DND-41 (cell line): ENCODE measurements at regions not wholly inside any gene's neighbourhood (a gene's known extent, or its start where the extent isn't known, plus 50 kb on each side); places are given as distances from the start of the nearest gene placed in this dataset.

Source experiments
- ATAC-seq: fragments of 200-7000 bp; cut with Tn5 transposase; 3 replicates; pipeline ENCODE4 v1.9.1; 2021; ENCODE audit warnings: low read depth; ENCODE audit not compliant: insufficient read depth
- DNase-seq: peaks from one replicate; pipeline ENCODE4 v3.0.0-alpha.2; 2020
- H2AFZ ChIP-seq: 2 replicates; pipeline ENCODE4 v1.6.0; 2012; ENCODE audit warnings: low read depth, low read length
- H3K27ac ChIP-seq: 2 replicates; pipeline ENCODE4 v1.5.1; 2012; ENCODE audit warnings: low read length, inconsistent platforms
- H3K27me3 ChIP-seq: fragments of 200-600 bp; sonication (generic); 2 replicates; pipeline ENCODE4 v1.6.0; 2012; ENCODE audit warnings: low read length, mild to moderate bottlenecking, inconsistent platforms; ENCODE audit not compliant: insufficient read depth, poor library complexity
- H3K36me3 ChIP-seq: 2 replicates; pipeline ENCODE4 v1.5.1; 2012; ENCODE audit warnings: low read length, inconsistent platforms; ENCODE audit not compliant: insufficient read depth
- H3K4me1 ChIP-seq: 2 replicates; pipeline ENCODE4 v1.5.1; 2012; ENCODE audit warnings: mild to moderate bottlenecking, low read length; ENCODE audit not compliant: insufficient read depth
- H3K4me2 ChIP-seq: 2 replicates; pipeline ENCODE4 v1.6.0; 2012; ENCODE audit warnings: mild to moderate bottlenecking, moderate library complexity, low read length, inconsistent platforms; ENCODE audit not compliant: insufficient read depth
- H3K4me3 ChIP-seq, 2 experiments: fragments of 200-600 bp in 1 of 2; shearing (Covaris generic) in 1 of 2; 2 replicates each; pipeline ENCODE4 v1.5.1; 2012 to 2016; ENCODE audit warnings: inconsistent platforms in 2 of 2, low read length in 2 of 2, mild to moderate bottlenecking in 2 of 2, low read depth in 1 of 2, moderate library complexity in 1 of 2
- H3K79me2 ChIP-seq: 2 replicates; pipeline ENCODE4 v1.6.0; 2012; ENCODE audit warnings: low read length, inconsistent platforms; ENCODE audit not compliant: insufficient read depth
- H3K9ac ChIP-seq: 2 replicates; pipeline ENCODE4 v1.6.0; 2012; ENCODE audit warnings: low read depth, mild to moderate bottlenecking, inconsistent platforms, low read length, moderate library complexity
- H3K9me3 ChIP-seq: 2 replicates; pipeline ENCODE4 v1.5.1; 2012; ENCODE audit warnings: low read length, moderate library complexity, mild to moderate bottlenecking, inconsistent platforms; ENCODE audit not compliant: insufficient read depth, severe bottlenecking
- H4K20me1 ChIP-seq: 2 replicates; pipeline ENCODE4 v1.6.0; 2012; ENCODE audit warnings: low read length; ENCODE audit not compliant: insufficient read depth
- CTCF ChIP-seq: IDR thresholded peaks from 2 replicates; pipeline ENCODE4 v1.5.1; 2012; ENCODE audit warnings: borderline replicate concordance, low read length, moderate library complexity, mild to moderate bottlenecking; ENCODE audit not compliant: poor library complexity, severe bottlenecking; ENCODE audit errors: extremely low read depth
- EZH2 ChIP-seq: IDR thresholded peaks from 3 replicates; pipeline ENCODE4 v1.6.1; 2012; ENCODE audit warnings: borderline replicate concordance, low read depth, mild to moderate bottlenecking, moderate library complexity, low read length, inconsistent platforms; ENCODE audit not compliant: severe bottlenecking

- Histone ChIP-seq H3K4me1 (no peaks in the 10 kb centered on the region), H2AFZ (no peak overlapping the region), H3K27ac (no peak overlapping the region), H3K4me3 (no peak overlapping the region), H4K20me1 (no peaks in the 10 kb centered on the region), H3K27me3 (no peaks in the 10 kb centered on the region), H3K79me2 (no peaks in the 10 kb centered on the region), H3K36me3 (no peaks in the 10 kb centered on the region), H3K9me3 (no peaks in the 10 kb centered on the region), H3K4me2 (no peak overlapping the region), H3K9ac (no peak overlapping the region)
- no peak for ATAC-seq
- no peak for TF ChIP-seq EZH2
- TF ChIP-seq CTCF: no peak
- DNase-seq: no peak
Measured at GRCh38 chr6:134481966-134482365, 164.1 kb upstream of the SGK1 start.

DNA sequence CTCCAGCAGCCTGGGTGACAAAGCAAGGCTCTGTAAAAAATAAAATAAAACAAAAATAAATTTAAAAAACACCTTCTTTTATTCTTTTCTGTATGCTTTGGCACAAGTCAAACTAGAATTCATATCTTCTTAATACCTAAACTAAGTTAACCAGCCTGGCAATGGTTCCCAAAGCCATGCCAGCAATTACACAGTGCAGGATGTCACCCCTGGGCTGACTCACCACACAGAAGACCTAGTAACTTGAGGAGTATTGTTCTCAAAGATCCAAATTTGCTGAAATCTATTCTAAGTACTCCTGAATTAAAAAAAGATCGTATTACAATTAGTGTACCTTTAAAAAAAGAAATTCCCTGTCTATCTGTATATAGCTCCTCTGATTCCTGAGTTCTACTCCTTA lies 162.7 kb upstream of the SGK1 start:
- H3K4me2 ChIP-seq: no peak overlapping the region
- no peaks in the 10 kb centered on the region for H3K27me3 ChIP-seq
- no peaks in the 10 kb centered on the region for H3K79me2 ChIP-seq
- no peak overlapping the region for H3K4me3 ChIP-seq
- H3K9me3 ChIP-seq: no peaks in the 10 kb centered on the region
- H3K36me3 ChIP-seq: no peaks in the 10 kb centered on the region
- H3K9ac ChIP-seq: no peak overlapping the region
- no peaks in the 10 kb centered on the region for H3K4me1 ChIP-seq
- H4K20me1 ChIP-seq: no peaks in the 10 kb centered on the region
- TF ChIP-seq CTCF (no peak), EZH2 (no peak)
- H3K27ac ChIP-seq: no peak overlapping the region
- DNase-seq (no peak), ATAC-seq (no peak)
- H2AFZ ChIP-seq: no peak overlapping the region

DNA sequence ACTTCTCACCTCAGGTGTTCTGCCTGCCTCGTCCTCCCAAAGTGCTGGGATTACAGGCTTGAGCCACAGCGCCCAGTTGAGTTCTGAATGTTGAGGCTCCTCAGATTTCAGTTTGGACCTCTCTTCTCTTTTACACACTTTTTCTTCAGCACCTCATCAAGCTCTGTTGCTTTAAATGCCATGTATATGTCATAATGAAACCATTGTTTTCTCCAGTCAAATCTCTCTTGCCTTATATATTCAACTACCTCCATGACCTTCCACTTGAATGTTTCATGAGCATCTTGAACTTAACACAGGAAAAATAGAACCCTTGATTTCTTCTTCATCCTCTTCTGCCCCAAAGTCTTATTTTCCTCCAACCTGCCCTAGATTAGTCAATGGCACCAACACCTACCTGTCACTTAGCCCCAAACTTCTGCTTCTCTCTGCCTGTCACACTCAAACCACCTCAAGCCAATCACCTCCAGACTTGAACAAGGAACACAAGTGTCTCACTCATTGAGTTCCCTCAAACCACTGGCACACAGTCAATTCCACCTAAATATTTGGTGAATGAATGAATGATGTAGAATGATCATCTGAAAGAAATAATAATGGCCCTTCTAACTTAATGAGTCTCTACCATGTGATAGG lies 161.0 kb upstream of the SGK1 start:
- TF ChIP-seq EZH2 (no peak), CTCF (no peak)
- DNase-seq (no peak), ATAC-seq (no peak)
- no peaks in the 10 kb centered on the region for H3K27me3 ChIP-seq
- no peak overlapping the region for H3K4me3 ChIP-seq
- no peak overlapping the region for H2AFZ ChIP-seq
- H3K27ac ChIP-seq: no peak overlapping the region
- no peaks in the 10 kb centered on the region for H3K36me3 ChIP-seq
- no peaks in the 10 kb centered on the region for H3K9me3 ChIP-seq
- no peaks in the 10 kb centered on the region for H3K4me1 ChIP-seq
- no peaks in the 10 kb centered on the region for H3K79me2 ChIP-seq
- no peak overlapping the region for H3K9ac ChIP-seq
- H4K20me1 ChIP-seq: no peaks in the 10 kb centered on the region
- H3K4me2 ChIP-seq: no peak overlapping the region
